ENCODE measurements at regions not wholly inside any gene's neighbourhood (a gene's known extent, or its start where the extent isn't known, plus 50 kb on each side); places are given as distances from the start of the nearest gene placed in this dataset.

DNA sequence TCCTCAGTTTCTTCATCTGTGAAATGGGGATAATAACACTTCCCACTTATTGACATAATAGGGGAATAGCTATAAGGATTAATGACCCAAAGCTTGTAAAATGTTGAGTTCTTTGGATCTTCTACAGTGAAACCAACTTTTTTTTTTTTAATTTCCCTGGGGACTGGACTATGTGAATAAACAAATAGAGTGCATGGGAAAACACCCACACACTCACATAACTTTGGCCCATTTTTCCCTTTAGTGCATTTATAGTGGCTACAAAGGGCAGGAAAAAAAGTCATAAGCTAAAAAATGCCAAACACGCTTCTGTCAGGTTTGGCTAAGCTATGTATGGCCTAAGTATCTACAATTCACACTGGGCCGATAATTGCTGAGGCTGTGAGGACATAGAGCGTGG, 406.2 kb upstream of the JAG1 start:
- Histone ChIP-seq H3K4me1 (peaks cover 0 to 14% (median 5%) of the 10 kb centered on the region in 12 donors), H3K27me3 (no peaks in the 10 kb centered on the region), H3K9me3 (no peaks in the 10 kb centered on the region), H3K36me3 (no peaks in the 10 kb centered on the region), H3K27ac (peak overlapping the region in 3 of 12 donors; percentile 38 to 51 (median 41)), H3K4me3 (no peak overlapping the region)
- TF ChIP-seq CTCF (IDR thresholded peaks at IDR 0.05), result no peak
- no peak for TF ChIP-seq POLR2A (IDR thresholded peaks at IDR 0.05)
- ATAC-seq (no peak), DNase-seq (no peak)
- intact Hi-C loops (cut with DNase I), result loop anchor here in 1 of 10 donors (10.0 kb wide), 1 partner anchor 405 kb away; the partner anchor contains the start of gene JAG1
- WGBS, 4 donors, result 68 to 82% (median 74%) methylated on average over 3 of the region's 3 CpGs

GRCh38 chr20:11080781-11081377, 407.1 kb upstream of the JAG1 start:
- DNase-seq (peak in 3 of 5 donors; percentile 12 to 27 (median 19)), ATAC-seq (peak in 3 of 4 donors; percentile 39 to 61 (median 41))
- TF ChIP-seq CTCF (IDR thresholded peaks at IDR 0.05), result no peak
- no peak for TF ChIP-seq POLR2A (IDR thresholded peaks at IDR 0.05)
- peaks cover 0 to 14% (median 5%) of the 10 kb centered on the region in 12 donors for H3K4me1 ChIP-seq
- H3K4me3 ChIP-seq, result no peak overlapping the region
- intact Hi-C loops (cut with DNase I), result loop anchor here in 1 of 10 donors (10.0 kb wide), 1 partner anchor 406 kb away; the partner anchor contains the start of gene JAG1
- peak overlapping the region in 4 of 12 donors; percentile 22 to 51 (median 40) for H3K27ac ChIP-seq
- no peaks in the 10 kb centered on the region for H3K36me3 ChIP-seq
- H3K27me3 ChIP-seq, result no peaks in the 10 kb centered on the region
- no peaks in the 10 kb centered on the region for H3K9me3 ChIP-seq
- WGBS, 4 donors, result 67 to 73% (median 68%) methylated on average over 8 of the region's 8 CpGs

- Histone ChIP-seq H3K36me3 (no peaks in the 10 kb centered on the region), H3K27me3 (no peaks in the 10 kb centered on the region), H3K27ac (no peak overlapping the region), H3K9me3 (no peaks in the 10 kb centered on the region), H3K4me1 (peaks cover 0 to 14% (median 5%) of the 10 kb centered on the region in 12 donors), H3K4me3 (no peak overlapping the region)
- WGBS, 4 donors, result 63 to 98% (median 92%) methylated on average over 2 of the region's 2 CpGs
- DNase-seq (no peak), ATAC-seq (no peak)
- intact Hi-C loops (cut with DNase I), result loop anchor here in 1 of 10 donors (10.0 kb wide), 1 partner anchor 409 kb away; the partner anchor contains the start of gene JAG1
- TF ChIP-seq CTCF (IDR thresholded peaks at IDR 0.05) (no peak), POLR2A (IDR thresholded peaks at IDR 0.05) (no peak)
Observed at GRCh38 chr20:11083841-11084240, 410.0 kb upstream of the JAG1 start.

DNA sequence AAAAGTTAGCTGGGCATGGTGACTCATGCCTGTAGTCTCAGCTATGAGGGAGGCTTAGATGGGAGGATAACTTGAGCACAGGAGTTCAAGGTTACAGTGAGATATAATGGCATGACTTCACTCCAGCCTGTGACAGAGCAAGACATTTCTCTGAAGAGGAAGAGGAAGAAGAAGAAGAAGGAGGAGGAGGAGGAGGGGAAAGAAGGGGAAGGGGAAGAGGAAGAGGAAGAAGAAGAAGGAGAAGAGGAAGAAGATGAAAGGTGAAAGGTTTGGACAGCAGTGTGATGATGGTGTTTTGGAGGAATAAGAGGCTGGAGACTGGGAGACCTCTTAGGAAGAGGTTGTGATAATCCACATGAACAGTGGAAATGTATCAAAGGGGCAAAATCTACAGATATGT, 410.7 kb upstream of the JAG1 start:
- intact Hi-C loops (cut with DNase I), result loop anchor here in 1 of 10 donors (10.0 kb wide), 1 partner anchor 410 kb away; the partner anchor contains the start of gene JAG1
- Histone ChIP-seq H3K27ac (no peak overlapping the region), H3K4me1 (peaks cover 0 to 14% (median 5%) of the 10 kb centered on the region in 12 donors), H3K9me3 (no peaks in the 10 kb centered on the region), H3K36me3 (no peaks in the 10 kb centered on the region), H3K27me3 (no peaks in the 10 kb centered on the region), H3K4me3 (no peak overlapping the region)
- DNase-seq, result no peak
- no peak for ATAC-seq
- TF ChIP-seq POLR2A (IDR thresholded peaks at IDR 0.05), result no peak
- no peak for TF ChIP-seq CTCF (IDR thresholded peaks at IDR 0.05)
